MV-4-11 (cell line): ENCODE measurements at regions not wholly inside any gene's neighbourhood (a gene's known extent, or its start where the extent isn't known, plus 50 kb on each side); places are given as distances from the start of the nearest gene placed in this dataset.
"Not testable (repeated sequence)": the region's sequence is repeated elsewhere in the genome, so short reads cannot be mapped to it uniquely, and the experiment has no call there.

Experiments
- DNase-seq: peaks from one replicate; lab custom pipeline; 2025; lab: John Stamatoyannopoulos, UW

- DNase-seq, result no peak
These were observed 128.5 kb upstream of the FANCL start for GRCh38 chr2:58369594-58369993.

GRCh38 chr2:58364098-58364497 lies 123.0 kb upstream of the FANCL start:
- DNase-seq, result no peak

- no peak for DNase-seq
These were observed 116.9 kb upstream of the FANCL start for GRCh38 chr2:58358026-58358425.

- no peak for DNase-seq
These were observed 116.4 kb upstream of the FANCL start for GRCh38 chr2:58357521-58357920.

DNA sequence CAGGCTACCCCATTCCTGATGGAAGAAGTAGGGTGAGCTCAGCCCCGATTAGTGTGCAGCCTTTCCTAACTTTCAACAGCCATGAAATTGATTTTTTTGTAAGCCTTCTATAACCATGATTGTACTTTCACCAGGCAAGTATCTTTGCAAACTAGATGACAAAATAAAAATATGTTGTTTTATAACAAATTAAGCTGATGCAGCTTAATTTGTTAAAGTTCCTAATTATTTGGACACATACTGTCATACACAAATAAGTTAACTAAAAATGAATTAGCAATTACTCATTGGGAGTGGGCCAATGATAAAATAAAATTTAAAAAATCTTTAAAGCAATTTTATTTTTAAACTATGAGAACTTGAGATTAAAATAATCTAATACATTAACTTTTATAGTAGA lies 113.1 kb upstream of the FANCL start:
- DNase-seq, result no peak

DNA sequence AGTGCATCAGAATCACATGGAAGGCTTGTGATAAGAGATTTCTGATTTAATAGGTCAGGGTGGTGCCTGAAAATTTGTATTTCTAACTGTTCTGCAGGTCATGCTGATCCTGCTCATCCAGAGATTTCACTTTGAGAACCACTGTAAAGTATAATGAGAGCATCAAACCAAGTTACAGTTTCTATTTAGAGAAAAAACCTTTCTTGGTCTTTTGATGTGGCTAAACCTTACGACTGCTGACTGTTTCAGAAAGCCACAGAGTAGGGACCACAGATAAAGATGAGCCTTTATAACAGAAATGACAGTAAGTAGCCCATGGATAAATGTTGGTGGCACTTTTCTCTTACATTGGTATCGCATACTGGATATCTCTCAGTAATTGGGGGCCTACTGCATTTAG lies 109.4 kb upstream of the FANCL start:
- DNase-seq, result no peak

- no peak for DNase-seq
These were observed 106.7 kb upstream of the FANCL start for GRCh38 chr2:58347810-58348209.

- DNase-seq, result no peak
These were observed 99.9 kb upstream of the FANCL start for GRCh38 chr2:58341047-58341446.

GRCh38 chr2:58339548-58340243 lies 98.6 kb upstream of the FANCL start:
- DNase-seq, result no peak

DNA sequence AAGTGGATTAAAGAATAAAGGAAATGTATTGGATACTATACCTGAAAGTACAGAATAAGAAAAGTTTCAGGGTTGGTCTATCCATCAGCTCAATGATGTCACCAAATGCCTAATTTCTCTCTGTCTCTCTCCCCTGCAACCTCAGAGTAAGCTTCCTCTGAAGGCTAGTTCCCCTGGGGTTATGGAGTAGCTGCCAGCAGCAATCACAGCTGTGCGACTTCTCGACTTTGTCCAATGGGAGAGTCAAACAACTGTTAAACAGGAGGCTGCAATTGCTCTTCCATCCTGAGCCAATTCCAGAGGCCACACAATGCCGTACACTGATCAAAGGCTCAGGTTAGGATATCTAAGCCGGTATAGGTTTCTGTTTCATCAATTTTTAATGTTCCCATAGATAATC lies 95.3 kb upstream of the FANCL start:
- no peak for DNase-seq

GRCh38 chr2:58334414-58334813 lies 93.3 kb upstream of the FANCL start:
- DNase-seq, result no peak

- not testable (repeated sequence) for DNase-seq
These were observed 84.3 kb upstream of the FANCL start for GRCh38 chr2:58325296-58325895.

DNA sequence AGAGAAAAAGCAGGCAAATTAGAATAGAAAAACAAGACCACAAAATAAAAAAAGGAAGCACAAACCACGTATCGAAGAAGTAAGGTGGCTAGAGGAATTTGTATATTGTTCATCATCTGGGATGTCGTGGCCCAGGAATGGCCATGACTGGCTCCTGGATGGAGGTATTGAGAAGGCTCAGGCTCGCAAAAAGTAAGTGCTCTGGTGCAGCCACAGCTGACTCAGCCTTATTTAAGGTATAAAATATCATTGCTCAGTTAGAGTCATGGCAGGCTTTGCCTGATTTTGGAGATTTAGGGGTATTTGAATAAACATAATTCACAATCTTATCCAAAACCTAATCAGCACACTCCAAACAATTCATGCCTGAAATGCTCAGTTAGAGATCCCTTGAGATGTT lies 78.4 kb upstream of the FANCL start:
- no peak for DNase-seq

DNA sequence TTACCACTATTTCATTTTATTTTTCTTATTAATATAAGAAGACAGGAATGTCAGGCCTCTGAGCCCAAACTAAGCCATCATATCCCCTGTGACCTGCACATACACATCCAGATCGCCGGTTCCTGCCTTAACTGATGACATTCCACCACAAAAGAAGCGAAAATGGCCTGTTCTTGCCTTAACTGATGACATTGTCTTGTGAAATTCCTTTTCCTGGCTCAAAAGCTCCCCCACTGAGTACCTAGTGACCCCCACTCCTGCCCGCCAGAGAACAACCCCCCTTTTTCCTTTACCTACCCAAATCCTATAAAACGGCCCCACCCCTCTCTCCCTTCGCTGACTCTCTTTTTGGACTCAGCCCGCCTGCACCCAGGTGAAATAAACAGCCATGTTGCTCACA lies 77.8 kb upstream of the FANCL start:
- not testable (repeated sequence) for DNase-seq

DNA sequence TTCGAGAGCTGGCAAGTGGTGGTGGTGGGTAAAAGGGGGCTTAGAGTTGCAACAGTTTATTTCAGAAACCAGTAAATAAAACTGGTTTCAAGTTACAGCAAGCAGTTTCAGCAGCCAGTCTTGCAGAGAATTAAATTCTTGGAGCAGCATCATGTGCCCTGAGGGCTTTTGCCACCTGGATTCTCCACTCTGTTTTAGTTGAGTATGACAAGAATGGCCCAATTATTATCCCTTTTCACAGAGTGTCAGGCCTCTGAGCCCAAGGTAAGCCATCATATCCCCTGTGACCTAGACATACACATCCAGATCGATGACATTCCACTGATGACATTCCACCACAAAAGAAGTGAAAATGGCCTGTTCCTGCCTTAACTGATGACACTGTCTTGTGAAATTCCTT lies 72.8 kb upstream of the FANCL start:
- DNase-seq, result no peak

- DNase-seq, result no peak
These were observed 67.3 kb upstream of the FANCL start for GRCh38 chr2:58308435-58308834.

GRCh38 chr2:58304843-58305242 lies 63.7 kb upstream of the FANCL start:
- no peak for DNase-seq

GRCh38 chr2:58299123-58299522 lies 58.0 kb upstream of the FANCL start:
- DNase-seq, result no peak

- no peak for DNase-seq
These were observed 51.9 kb upstream of the FANCL start for GRCh38 chr2:58293056-58293455.

DNA sequence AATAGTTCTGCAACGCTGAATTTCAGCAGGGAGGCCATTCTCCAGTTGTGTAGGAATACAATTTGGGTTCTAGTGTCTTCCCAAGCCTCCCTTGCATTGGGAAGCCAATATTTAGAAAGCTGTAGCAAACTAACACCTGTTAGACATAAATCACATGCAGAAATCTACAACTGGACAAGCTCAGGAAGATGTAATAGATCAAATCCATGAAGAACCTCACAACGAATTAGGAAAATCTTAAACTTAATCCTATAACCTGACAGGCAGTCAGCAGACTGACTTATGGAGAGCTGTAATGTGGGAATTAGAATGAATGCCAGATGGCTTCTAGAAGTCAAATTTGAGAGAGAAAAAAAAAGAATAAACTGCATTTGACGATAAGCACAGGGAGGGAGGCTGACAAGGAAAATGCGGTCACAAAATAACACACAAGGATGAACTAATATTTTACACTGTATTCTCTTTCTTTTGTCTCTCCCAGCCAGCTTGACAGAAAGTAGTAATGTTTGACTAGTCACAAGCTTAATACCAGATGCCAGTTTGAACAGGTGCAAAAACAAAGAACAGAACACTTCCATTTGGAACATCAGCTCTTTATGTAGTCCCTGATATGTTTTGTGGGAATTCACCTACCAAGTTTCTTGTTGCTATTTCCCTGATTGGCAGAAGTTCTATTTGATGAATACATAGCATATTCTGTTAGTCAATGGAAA lies 50.8 kb upstream of the FANCL start:
- DNase-seq, result no peak
